ENCODE measurements at regions not wholly inside any gene's neighbourhood (a gene's known extent, or its start where the extent isn't known, plus 50 kb on each side); places are given as distances from the start of the nearest gene placed in this dataset.

DNA sequence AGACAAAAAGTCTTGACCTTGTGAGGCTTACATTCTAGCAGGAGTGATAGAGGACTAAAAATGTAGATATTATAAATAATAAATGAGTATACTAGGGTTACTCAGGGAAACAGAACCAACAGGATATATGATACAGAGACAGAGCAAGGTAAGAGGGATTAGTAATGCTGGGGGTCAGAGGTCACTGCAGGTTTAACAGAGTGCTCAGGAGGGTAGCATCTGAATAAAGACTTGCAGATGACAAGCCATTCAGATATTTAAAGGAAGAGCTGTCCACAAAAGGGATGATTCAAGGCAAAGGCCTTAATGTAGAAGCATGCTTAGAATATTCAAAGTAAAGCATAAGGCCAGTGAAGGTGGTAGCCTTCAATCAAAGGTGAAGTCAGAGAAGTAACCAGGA, 65.6 kb upstream of the SEMA6A start:
- no peak for DNase-seq (ENCODE audit: low read depth)

GRCh38 chr5:116637149-116637740, 62.6 kb upstream of the SEMA6A start:
- no peak for DNase-seq (ENCODE audit: low read depth)

- no peak for DNase-seq (ENCODE audit: low read depth)
These were observed 58.3 kb upstream of the SEMA6A start for GRCh38 chr5:116632890-116633289.

DNA sequence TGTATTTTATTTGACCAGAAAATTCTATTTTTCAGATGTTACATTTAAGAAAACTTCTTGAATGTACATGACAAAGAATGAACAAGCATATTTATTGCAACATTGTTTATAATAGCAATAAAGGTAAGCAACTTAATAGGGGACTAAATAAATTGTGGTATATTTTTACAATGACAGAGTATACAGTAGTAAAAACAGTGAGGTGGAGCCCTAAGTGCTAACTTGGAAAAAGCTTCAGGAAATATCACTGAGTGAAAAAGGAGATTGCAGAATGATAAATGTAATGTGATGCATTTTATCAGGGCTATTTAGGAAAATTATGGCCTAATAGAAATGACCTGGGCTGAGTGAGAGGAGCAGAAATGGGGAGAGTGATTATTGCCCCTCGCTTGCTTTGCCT, 56.5 kb upstream of the SEMA6A start:
- no peak for DNase-seq (ENCODE audit: low read depth)

- no peak for DNase-seq (ENCODE audit: low read depth)
These were observed 54.5 kb upstream of the SEMA6A start for GRCh38 chr5:116629168-116629567.

DNA sequence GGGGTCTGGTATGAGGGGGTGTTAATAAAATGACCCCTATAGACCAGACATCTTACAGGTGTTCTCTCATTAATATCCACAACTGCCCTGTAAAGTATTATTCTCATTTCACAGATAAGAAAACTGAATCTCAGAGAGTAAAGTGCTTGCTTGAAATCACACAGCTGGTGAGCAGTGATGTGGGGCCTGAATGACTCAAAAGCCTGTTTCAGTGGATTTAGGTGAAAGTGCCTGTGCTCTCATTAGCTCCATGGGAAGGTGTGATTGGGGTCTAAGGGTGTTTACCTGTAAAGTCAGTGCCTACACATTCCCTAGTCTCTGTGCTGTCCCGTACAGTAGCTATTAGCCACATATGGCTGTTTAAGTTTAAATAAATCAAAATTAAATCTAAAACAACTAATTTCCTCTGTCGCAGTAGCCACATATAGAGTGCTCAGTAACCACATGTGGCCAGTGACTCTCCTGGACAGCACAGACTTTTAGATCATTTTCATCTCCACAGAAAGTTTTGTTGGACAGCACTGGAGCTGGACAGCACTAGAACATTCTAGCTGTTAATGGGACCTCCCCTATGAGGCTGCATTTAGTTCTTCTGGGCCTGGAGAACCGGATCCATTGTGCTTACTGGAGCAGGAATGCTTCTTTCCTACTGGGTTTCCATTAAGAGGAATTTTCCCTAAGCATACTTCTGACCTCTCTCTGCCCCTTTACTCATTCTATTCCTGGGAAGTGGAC, 52.5 kb upstream of the SEMA6A start:
- DNase-seq (ENCODE audit: low read depth) = no peak

DNA sequence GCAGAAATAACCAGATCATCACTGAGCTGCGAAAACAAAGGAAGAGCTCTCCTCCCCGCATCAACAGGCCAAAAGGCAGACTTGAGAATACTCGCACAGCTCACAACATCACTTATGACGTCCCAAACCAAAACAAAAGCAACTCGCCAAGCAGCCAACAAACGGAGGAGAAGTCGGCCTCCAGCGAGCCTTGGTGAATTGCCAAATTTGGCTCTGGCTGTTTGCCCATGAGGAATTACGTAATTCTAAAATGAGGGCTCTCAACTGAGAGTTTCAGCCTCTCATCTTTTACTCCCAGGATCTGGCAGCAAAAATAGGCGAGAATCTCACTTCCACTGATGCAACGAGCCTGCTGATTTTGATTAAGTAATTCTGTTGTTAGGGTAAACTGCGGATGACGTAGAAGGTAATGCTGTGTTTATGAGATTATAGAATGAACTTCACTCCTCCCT, 51.7 kb upstream of the SEMA6A start:
- no peak for DNase-seq (ENCODE audit: low read depth)

Measured in activated T-cell treated with anti-CD3 and anti-CD28 coated beads for 24 hours (primary cell).